CD8-positive, alpha-beta memory T cell (primary cell): ENCODE measurements at regions not wholly inside any gene's neighbourhood (a gene's known extent, or its start where the extent isn't known, plus 50 kb on each side); places are given as distances from the start of the nearest gene placed in this dataset.

Experiments used
- CTCF ChIA-PET: fragments of 350-600 bp; sonication (Branson Sonifier 250); formaldehyde crosslinking; loops from one replicate; lab custom pipeline; 2021; ENCODE audit warnings: antibody characterized with exemption; lab: Charles Lee
- POLR2A ChIA-PET: fragments of 350-600 bp; sonication (Branson Sonifier 250); formaldehyde crosslinking; loops from one replicate; lab custom pipeline; 2021; ENCODE audit warnings: antibody characterized with exemption; lab: Charles Lee
- DNase-seq, 5 donors: peaks; one replicate each; pipeline versions ENCODE4 v3.0.0 to v3.0.0-alpha.2; 2020 to 2022; ENCODE audit warnings: mixed read lengths in 1 of 5
- H3K27ac ChIP-seq: one replicate; pipeline ENCODE4 v1.7.0; 2013; ENCODE audit warnings: low read depth, mild to moderate bottlenecking, low read length, moderate library complexity
- H3K27me3 ChIP-seq: 2 replicates; pipeline ENCODE4 v1.7.0; 2013; ENCODE audit warnings: low read length, mild to moderate bottlenecking; ENCODE audit not compliant: insufficient read depth, poor library complexity, severe bottlenecking
- H3K36me3 ChIP-seq: 2 replicates; pipeline ENCODE4 v1.7.0; 2013; ENCODE audit warnings: mild to moderate bottlenecking, low read length, moderate library complexity; ENCODE audit not compliant: insufficient read depth
- H3K4me1 ChIP-seq: 2 replicates; pipeline ENCODE4 v1.7.0; 2013; ENCODE audit warnings: mild to moderate bottlenecking, low read length, moderate library complexity; ENCODE audit not compliant: insufficient read depth
- H3K4me3 ChIP-seq: 2 replicates; pipeline ENCODE4 v1.7.0; 2013; ENCODE audit warnings: mild to moderate bottlenecking, low read length
- H3K9me3 ChIP-seq: 2 replicates; pipeline ENCODE4 v1.7.0; 2013; ENCODE audit warnings: mild to moderate bottlenecking, low read length
- H3K27ac Mint-ChIP-seq, 8 donors: one replicate each; pipeline ENCODE4 v1.8.0; 2020 to 2021; ENCODE audit warnings: mixed read lengths in 8 of 8, mild to moderate bottlenecking in 6 of 8, inconsistent platforms in 3 of 8, moderate library complexity in 3 of 8
- H3K27me3 Mint-ChIP-seq, 2 donors: one replicate each; pipeline ENCODE4 v1.8.0; 2020 to 2021; ENCODE audit warnings: mixed read lengths in 2 of 2, mild to moderate bottlenecking in 1 of 2, moderate library complexity in 1 of 2
- H3K36me3 Mint-ChIP-seq, 3 donors: one replicate each; pipeline ENCODE4 v1.8.0; 2020 to 2021; ENCODE audit warnings: mixed read lengths in 3 of 3, inconsistent platforms in 1 of 3, mild to moderate bottlenecking in 1 of 3
- H3K4me1 Mint-ChIP-seq, 3 donors: one replicate each; pipeline ENCODE4 v1.8.0; 2020 to 2021; ENCODE audit warnings: mixed read lengths in 3 of 3, inconsistent platforms in 1 of 3, mild to moderate bottlenecking in 1 of 3
- H3K4me3 Mint-ChIP-seq, 7 donors: one replicate each; pipeline ENCODE4 v1.8.0; 2020 to 2021; ENCODE audit warnings: mixed read lengths in 7 of 7, mild to moderate bottlenecking in 6 of 7, moderate library complexity in 4 of 7, inconsistent platforms in 2 of 7
- H3K9me3 Mint-ChIP-seq, 5 donors: one replicate each; pipeline ENCODE4 v1.8.0; 2020 to 2022; ENCODE audit warnings: mixed read lengths in 5 of 5, mild to moderate bottlenecking in 3 of 5, moderate library complexity in 2 of 5, inconsistent platforms in 1 of 5

- Mint-ChIP-seq H3K36me3 (no peaks in the 10 kb centered on the region), H3K4me1 (no peaks in the 10 kb centered on the region), H3K27me3 (peaks cover 0 to 6% of the 10 kb centered on the region in 2 donors), H3K9me3 (peaks cover 0 to 12% (median 2%) of the 10 kb centered on the region in 5 donors), H3K27ac (no peak overlapping the region), H3K4me3 (no peak overlapping the region)
- H3K9me3 ChIP-seq = no peaks in the 10 kb centered on the region
- H3K4me1 ChIP-seq = no peaks in the 10 kb centered on the region
- no peak overlapping the region for H3K27ac ChIP-seq
- no peak for DNase-seq
- no peaks in the 10 kb centered on the region for H3K27me3 ChIP-seq
- H3K36me3 ChIP-seq = no peaks in the 10 kb centered on the region
- CTCF ChIA-PET = interaction anchor here (1.5 kb wide), 1 partner anchor 17 kb away, joined by 3 read pairs; no protein-coding TSS in a partner anchor
- no peak overlapping the region for H3K4me3 ChIP-seq
- POLR2A ChIA-PET = no interaction called here
Measured at GRCh38 chr2:153218851-153219250, 259.7 kb downstream of the RPRM start.

GRCh38 chr2:153214337-153214736 lies 264.2 kb downstream of the RPRM start:
- H3K27ac Mint-ChIP-seq = no peak overlapping the region
- POLR2A ChIA-PET = no interaction called here
- no peak overlapping the region for H3K4me3 ChIP-seq
- no peak for DNase-seq
- no peaks in the 10 kb centered on the region for H3K9me3 ChIP-seq
- CTCF ChIA-PET = no interaction called here
- no peak overlapping the region for H3K27ac ChIP-seq
- H3K36me3 ChIP-seq = no peaks in the 10 kb centered on the region
- H3K27me3 Mint-ChIP-seq = peaks cover 0 to 2% of the 10 kb centered on the region in 2 donors
- H3K4me3 Mint-ChIP-seq = no peak overlapping the region
- H3K4me1 Mint-ChIP-seq = no peaks in the 10 kb centered on the region
- H3K27me3 ChIP-seq = no peaks in the 10 kb centered on the region
- H3K4me1 ChIP-seq = no peaks in the 10 kb centered on the region
- H3K36me3 Mint-ChIP-seq = no peaks in the 10 kb centered on the region
- H3K9me3 Mint-ChIP-seq = peaks cover 0 to 3% (median 0%) of the 10 kb centered on the region in 5 donors

GRCh38 chr2:153213022-153213421 lies 265.5 kb downstream of the RPRM start:
- ChIA-PET POLR2A (no interaction called here), CTCF (no interaction called here)
- Mint-ChIP-seq H3K27me3 (peaks cover 0 to 2% of the 10 kb centered on the region in 2 donors), H3K36me3 (no peaks in the 10 kb centered on the region), H3K4me3 (no peak overlapping the region), H3K4me1 (no peaks in the 10 kb centered on the region), H3K9me3 (no peaks in the 10 kb centered on the region), H3K27ac (no peak overlapping the region)
- Histone ChIP-seq H3K36me3 (no peaks in the 10 kb centered on the region), H3K27me3 (no peaks in the 10 kb centered on the region), H3K4me1 (no peaks in the 10 kb centered on the region), H3K27ac (no peak overlapping the region), H3K9me3 (no peaks in the 10 kb centered on the region), H3K4me3 (no peak overlapping the region)
- no peak for DNase-seq

- H3K36me3 Mint-ChIP-seq = no peaks in the 10 kb centered on the region
- Histone ChIP-seq H3K9me3 (peaks cover 7% of the 10 kb centered on the region), H3K27ac (no peak overlapping the region), H3K4me3 (no peak overlapping the region), H3K27me3 (no peaks in the 10 kb centered on the region), H3K36me3 (no peaks in the 10 kb centered on the region), H3K4me1 (no peaks in the 10 kb centered on the region)
- ChIA-PET POLR2A (no interaction called here), CTCF (no interaction called here)
- H3K27ac Mint-ChIP-seq = no peak overlapping the region
- peaks cover 0 to 7% of the 10 kb centered on the region in 2 donors for H3K27me3 Mint-ChIP-seq
- H3K4me3 Mint-ChIP-seq = no peak overlapping the region
- peaks cover 10 to 22% (median 13%) of the 10 kb centered on the region in 5 donors for H3K9me3 Mint-ChIP-seq
- no peaks in the 10 kb centered on the region for H3K4me1 Mint-ChIP-seq
- DNase-seq = no peak
Measured at GRCh38 chr2:153197402-153198386, 280.9 kb downstream of the RPRM start.

GRCh38 chr2:153196378-153197058 lies 282.0 kb downstream of the RPRM start:
- Histone ChIP-seq H3K4me3 (no peak overlapping the region), H3K27me3 (no peaks in the 10 kb centered on the region), H3K27ac (no peak overlapping the region), H3K4me1 (no peaks in the 10 kb centered on the region), H3K9me3 (peaks cover 7% of the 10 kb centered on the region), H3K36me3 (no peaks in the 10 kb centered on the region)
- Mint-ChIP-seq H3K27ac (no peak overlapping the region), H3K27me3 (peaks cover 0 to 7% of the 10 kb centered on the region in 2 donors), H3K4me1 (no peaks in the 10 kb centered on the region), H3K9me3 (peaks cover 10 to 22% (median 13%) of the 10 kb centered on the region in 5 donors), H3K4me3 (no peak overlapping the region), H3K36me3 (no peaks in the 10 kb centered on the region)
- CTCF ChIA-PET = no interaction called here
- DNase-seq = no peak
- POLR2A ChIA-PET = no interaction called here

- no peak overlapping the region for H3K27ac ChIP-seq
- Mint-ChIP-seq H3K4me1 (no peaks in the 10 kb centered on the region), H3K9me3 (peaks cover 10 to 22% (median 15%) of the 10 kb centered on the region in 5 donors), H3K27me3 (peaks cover 0 to 7% of the 10 kb centered on the region in 2 donors), H3K36me3 (no peaks in the 10 kb centered on the region), H3K4me3 (no peak overlapping the region), H3K27ac (no peak overlapping the region)
- H3K36me3 ChIP-seq = no peaks in the 10 kb centered on the region
- H3K27me3 ChIP-seq = no peaks in the 10 kb centered on the region
- CTCF ChIA-PET = no interaction called here
- DNase-seq = no peak
- peaks cover 7% of the 10 kb centered on the region for H3K9me3 ChIP-seq
- POLR2A ChIA-PET = no interaction called here
- H3K4me1 ChIP-seq = no peaks in the 10 kb centered on the region
- H3K4me3 ChIP-seq = no peak overlapping the region
Measured at GRCh38 chr2:153195342-153195741, 283.2 kb downstream of the RPRM start.

- Mint-ChIP-seq H3K36me3 (no peaks in the 10 kb centered on the region), H3K9me3 (peaks cover 5 to 21% (median 15%) of the 10 kb centered on the region in 5 donors), H3K4me3 (no peak overlapping the region), H3K27me3 (peaks cover 0 to 1% of the 10 kb centered on the region in 2 donors), H3K4me1 (no peaks in the 10 kb centered on the region), H3K27ac (no peak overlapping the region)
- H3K9me3 ChIP-seq = no peaks in the 10 kb centered on the region
- no peaks in the 10 kb centered on the region for H3K4me1 ChIP-seq
- no peak for DNase-seq
- H3K36me3 ChIP-seq = no peaks in the 10 kb centered on the region
- CTCF ChIA-PET = no interaction called here
- H3K27ac ChIP-seq = no peak overlapping the region
- H3K27me3 ChIP-seq = no peaks in the 10 kb centered on the region
- POLR2A ChIA-PET = no interaction called here
- no peak overlapping the region for H3K4me3 ChIP-seq
Measured at GRCh38 chr2:153189091-153189888, 289.3 kb downstream of the RPRM start.
